Chondrocyte (in vitro differentiated cells): ENCODE measurements at regions not wholly inside any gene's neighbourhood (a gene's known extent, or its start where the extent isn't known, plus 50 kb on each side); places are given as distances from the start of the nearest gene placed in this dataset.

ENCODE experiments used
- DNase-seq: peaks from one replicate; pipeline ENCODE4 v3.0.0; 2021; ENCODE audit warnings: mixed read lengths, low spot score
- H3K27ac Mint-ChIP-seq: one replicate; pipeline ENCODE4 v1.8.0; 2021; ENCODE audit warnings: mild to moderate bottlenecking, moderate library complexity, mixed read lengths; ENCODE audit not compliant: unreplicated experiment
- H3K27me3 Mint-ChIP-seq: 2 replicates; pipeline ENCODE4 v1.8.0; 2021; ENCODE audit warnings: low read depth, mixed read lengths
- H3K36me3 Mint-ChIP-seq: 2 replicates; pipeline ENCODE4 v1.8.0; 2021; ENCODE audit warnings: low read depth, mixed read lengths
- H3K4me1 Mint-ChIP-seq: 2 replicates; pipeline ENCODE4 v1.8.0; 2021; ENCODE audit warnings: low read depth, mild to moderate bottlenecking, mixed read lengths
- H3K4me3 Mint-ChIP-seq: one replicate; pipeline ENCODE4 v1.8.0; 2021; ENCODE audit warnings: mild to moderate bottlenecking, moderate library complexity, mixed read lengths; ENCODE audit not compliant: unreplicated experiment
- H3K9me3 Mint-ChIP-seq: 2 replicates; pipeline ENCODE4 v1.8.0; 2021; ENCODE audit warnings: low read depth, mixed read lengths
- CTCF ChIP-seq: fragments of 200-600 bp; sonication (generic); IDR thresholded peaks from 2 replicates; pipeline ENCODE4 v1.5.0; 2021; ENCODE audit warnings: antibody characterized with exemption, mild to moderate bottlenecking, moderate library complexity

DNA sequence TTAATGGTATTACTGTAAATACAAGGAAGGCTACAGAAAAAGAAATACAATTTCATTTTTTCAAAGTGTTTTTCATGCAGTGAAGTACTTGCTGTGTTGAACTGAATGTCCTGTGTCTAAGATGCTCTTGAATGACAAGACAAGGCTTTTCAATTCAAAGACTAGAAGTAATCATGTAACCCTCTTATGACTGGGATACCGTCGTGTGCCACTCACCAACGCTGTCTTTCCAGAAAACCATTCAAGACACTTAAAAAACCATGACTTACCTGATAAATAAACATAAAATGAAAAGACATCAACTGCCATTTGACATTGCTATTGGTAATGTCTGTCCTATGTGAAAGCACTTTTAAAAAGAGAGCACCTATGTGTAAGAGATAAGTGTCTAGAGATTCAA lies 183.1 kb upstream of the DPP10 start:
- no peak for DNase-seq
- H3K27me3 Mint-ChIP-seq: peaks cover 5% of the 10 kb centered on the region

GRCh38 chr2:114261366-114261765 lies 181.1 kb upstream of the DPP10 start:
- Mint-ChIP-seq H3K27ac (no peak overlapping the region), H3K4me3 (no peak overlapping the region), H3K9me3 (peaks cover under 1% of the 10 kb centered on the region), H3K36me3 (no peaks in the 10 kb centered on the region), H3K4me1 (no peaks in the 10 kb centered on the region), H3K27me3 (peaks cover 3% of the 10 kb centered on the region)
- no peak for DNase-seq
- no peak for TF ChIP-seq CTCF

More for the DNA sequence above, 183.1 kb upstream of the DPP10 start:
- no peak overlapping the region for H3K4me3 Mint-ChIP-seq
- no peak overlapping the region for H3K27ac Mint-ChIP-seq
- no peak for TF ChIP-seq CTCF
- peaks cover 5% of the 10 kb centered on the region for H3K9me3 Mint-ChIP-seq
- H3K4me1 Mint-ChIP-seq: no peaks in the 10 kb centered on the region
- H3K36me3 Mint-ChIP-seq: no peaks in the 10 kb centered on the region

DNA sequence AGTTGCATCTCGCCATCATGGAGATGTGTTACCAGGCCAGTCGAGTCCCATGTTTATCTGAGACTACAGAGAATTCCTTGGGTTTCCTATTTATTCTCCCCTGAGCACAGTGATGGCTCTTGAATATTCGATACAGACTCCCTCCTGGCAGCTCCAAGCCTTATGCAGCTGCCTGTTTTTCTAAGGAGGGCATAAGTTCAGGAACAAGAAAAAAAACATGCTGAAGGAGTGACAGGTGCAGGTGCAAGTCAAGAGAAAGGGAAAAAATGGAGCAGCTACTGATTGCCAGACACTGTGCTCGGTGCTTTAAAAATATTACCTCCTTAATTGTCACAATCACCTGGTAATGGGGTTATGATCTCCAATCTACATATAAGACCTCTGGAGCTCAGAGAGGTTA lies 177.2 kb upstream of the DPP10 start:
- H3K4me3 Mint-ChIP-seq: no peak overlapping the region
- no peaks in the 10 kb centered on the region for H3K36me3 Mint-ChIP-seq
- no peak for TF ChIP-seq CTCF
- peaks cover 3% of the 10 kb centered on the region for H3K27me3 Mint-ChIP-seq
- peaks cover 16% of the 10 kb centered on the region for H3K9me3 Mint-ChIP-seq
- H3K27ac Mint-ChIP-seq: no peak overlapping the region
- no peaks in the 10 kb centered on the region for H3K4me1 Mint-ChIP-seq
- no peak for DNase-seq

- Mint-ChIP-seq H3K27ac (no peak overlapping the region), H3K4me1 (no peaks in the 10 kb centered on the region), H3K4me3 (no peak overlapping the region), H3K36me3 (no peaks in the 10 kb centered on the region), H3K9me3 (peaks cover 30% of the 10 kb centered on the region), H3K27me3 (no peaks in the 10 kb centered on the region)
- no peak for TF ChIP-seq CTCF
- no peak for DNase-seq
Observed at GRCh38 chr2:114274957-114275356, 167.5 kb upstream of the DPP10 start.

- Mint-ChIP-seq H3K4me1 (no peaks in the 10 kb centered on the region), H3K27ac (no peak overlapping the region), H3K27me3 (no peaks in the 10 kb centered on the region), H3K4me3 (no peak overlapping the region), H3K9me3 (peaks cover 12% of the 10 kb centered on the region), H3K36me3 (no peaks in the 10 kb centered on the region)
- DNase-seq: no peak
- no peak for TF ChIP-seq CTCF
Observed at GRCh38 chr2:114281188-114281587, 161.3 kb upstream of the DPP10 start.
